ENCODE measurements at regions not wholly inside any gene's neighbourhood (a gene's known extent, or its start where the extent isn't known, plus 50 kb on each side); places are given as distances from the start of the nearest gene placed in this dataset.

DNA sequence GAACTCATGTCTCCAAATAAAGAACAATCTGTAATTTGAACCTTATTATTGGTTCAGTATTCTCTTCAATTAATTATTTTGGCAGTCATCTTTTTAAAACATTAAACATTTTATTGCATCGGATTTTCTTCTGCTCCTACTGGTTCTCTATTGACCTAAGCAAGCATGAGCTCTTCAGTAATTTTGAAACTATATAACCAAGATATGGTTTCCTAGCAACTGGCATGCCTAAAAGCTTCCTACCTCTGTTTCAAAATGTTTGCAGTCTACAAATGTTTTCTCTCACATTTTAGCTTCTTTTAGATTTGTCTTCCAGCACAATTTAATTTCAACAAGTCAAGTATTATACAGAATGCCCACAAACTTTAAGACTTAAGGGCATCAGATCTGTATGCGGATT lies 371.3 kb downstream of the GPM6A start:
- DNase-seq (ENCODE audit: low read depth) = no peak

DNA sequence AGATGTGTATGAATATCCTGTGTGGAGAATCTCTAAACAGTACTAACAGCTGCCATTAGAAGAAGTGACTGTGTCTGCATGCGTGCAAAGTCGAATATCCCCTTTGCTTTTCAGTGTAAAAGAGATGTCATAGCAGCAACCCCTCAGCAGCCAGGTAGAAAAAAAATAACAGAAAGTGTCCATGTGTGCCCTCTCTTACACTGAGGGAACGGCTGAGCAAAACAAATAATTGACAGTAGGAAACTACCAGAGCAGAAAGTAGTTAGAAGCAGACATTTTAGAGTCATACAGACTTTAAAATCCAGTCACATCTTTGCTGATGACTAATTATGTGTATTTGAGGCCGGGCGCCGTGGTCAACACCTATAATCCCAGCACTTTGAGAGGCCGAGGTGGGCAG lies 370.8 kb downstream of the GPM6A start:
- DNase-seq (ENCODE audit: low read depth) = no peak

DNA sequence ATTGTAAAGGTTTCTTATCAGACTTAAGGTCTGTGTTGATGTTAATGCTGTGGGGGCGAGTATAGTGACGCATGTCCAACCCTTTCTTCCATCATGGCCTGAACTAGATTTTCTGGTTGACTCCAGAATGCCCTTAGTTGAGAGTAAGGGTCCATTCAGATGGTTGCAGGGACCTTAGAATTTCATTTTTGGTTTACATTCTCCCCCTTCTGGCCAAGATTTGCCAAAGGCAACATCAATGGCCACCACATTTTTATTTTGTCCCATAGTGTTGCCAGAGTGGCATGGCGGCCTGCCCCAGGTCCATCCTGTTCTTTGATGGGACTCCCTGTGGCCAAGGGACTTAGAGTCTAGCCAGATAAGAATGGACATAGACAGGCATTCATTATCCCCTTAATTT lies 368.5 kb downstream of the GPM6A start:
- no peak for DNase-seq (ENCODE audit: low read depth)

DNA sequence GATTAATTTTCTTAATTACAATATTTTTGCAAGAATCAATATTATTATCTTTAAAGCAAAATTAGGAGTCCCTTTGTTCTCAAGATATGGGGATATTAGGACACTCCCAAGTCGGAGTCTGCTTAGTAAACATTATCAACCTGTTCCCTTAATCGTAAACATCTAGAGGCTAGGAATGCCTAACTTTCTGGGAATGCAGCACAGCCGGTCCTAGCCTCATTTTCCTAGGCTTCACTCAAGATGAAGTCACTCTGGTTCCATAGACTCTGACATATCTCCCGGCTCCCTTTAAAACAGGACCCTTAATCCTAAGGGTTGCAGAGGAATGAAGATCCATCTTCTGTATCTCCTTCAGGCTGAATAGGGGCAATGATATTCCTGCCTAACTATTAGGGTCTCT lies 367.6 kb downstream of the GPM6A start:
- DNase-seq (ENCODE audit: low read depth) = no peak

DNA sequence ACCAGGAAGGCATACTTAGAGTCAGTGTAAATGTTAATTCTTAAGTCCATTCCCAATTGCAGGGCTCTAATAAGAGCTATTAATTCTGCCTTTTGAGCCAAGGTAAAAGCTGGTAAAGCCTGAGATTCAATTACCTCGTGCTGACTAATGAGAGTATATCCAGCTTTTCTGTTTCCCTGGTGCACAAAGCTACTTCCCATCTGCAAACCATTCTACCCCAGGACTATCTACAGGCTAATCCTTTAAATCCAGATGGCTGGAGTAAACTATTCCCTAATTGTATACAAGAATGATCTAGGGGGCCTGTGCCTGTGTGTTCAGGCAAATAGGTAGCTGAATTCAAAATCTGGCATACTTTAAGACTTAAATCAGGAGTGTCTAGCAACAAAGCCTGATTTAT lies 365.0 kb downstream of the GPM6A start:
- DNase-seq (ENCODE audit: low read depth) = no peak

DNA sequence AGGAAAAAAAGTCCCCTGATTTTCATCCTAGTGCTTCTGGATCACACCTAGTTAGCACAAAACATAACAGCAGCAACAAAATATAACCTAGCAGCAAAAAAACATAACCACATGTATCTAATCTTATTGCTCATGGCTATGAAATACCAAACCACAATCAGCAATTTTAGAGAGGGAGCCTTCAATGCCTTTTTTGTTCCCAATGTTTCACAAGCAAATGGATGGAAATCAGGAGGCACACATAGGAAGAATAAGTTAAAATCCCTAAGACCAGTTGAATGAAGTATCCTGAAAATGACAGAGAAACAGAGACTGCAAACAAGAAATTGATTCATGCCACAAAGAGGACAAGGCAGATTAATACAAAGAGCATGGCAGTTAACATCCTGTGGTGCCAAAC lies 361.6 kb downstream of the GPM6A start:
- DNase-seq (ENCODE audit: low read depth) = no peak

DNA sequence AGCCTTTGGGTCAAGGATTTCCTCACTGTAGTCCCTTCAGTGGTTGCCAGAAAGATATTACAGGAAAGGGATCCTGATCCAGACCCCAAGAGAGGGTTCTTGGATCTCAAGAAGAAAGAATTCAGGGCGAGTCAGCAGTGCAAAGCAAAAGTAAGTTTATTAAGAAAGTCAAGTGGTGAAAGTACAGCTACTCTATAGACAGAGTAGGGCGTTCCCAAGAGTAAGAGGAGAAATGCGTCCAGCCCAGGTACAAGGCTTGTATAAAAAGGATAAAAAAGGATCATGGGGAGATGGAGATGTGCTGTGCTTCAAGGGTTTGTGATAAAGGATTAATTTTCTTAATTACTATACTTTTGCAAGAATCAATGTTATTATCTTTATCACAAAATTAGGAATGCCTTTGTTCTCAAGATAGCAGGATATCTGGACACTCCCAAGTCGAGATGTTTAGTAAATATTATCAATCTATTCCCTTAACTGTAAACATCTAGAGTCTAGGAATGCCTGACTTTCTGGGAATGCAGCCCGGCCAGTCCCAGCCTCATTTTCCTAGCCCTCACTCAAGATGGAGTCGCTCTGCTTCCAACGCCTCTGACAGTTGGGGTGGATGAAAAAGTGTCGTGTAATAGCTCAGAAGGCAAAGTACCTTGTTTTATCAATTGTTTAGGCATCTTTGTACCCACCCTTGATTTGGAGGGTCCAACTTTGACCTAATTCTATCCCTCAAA lies 360.7 kb downstream of the GPM6A start:
- DNase-seq (ENCODE audit: low read depth) = no peak

DNA sequence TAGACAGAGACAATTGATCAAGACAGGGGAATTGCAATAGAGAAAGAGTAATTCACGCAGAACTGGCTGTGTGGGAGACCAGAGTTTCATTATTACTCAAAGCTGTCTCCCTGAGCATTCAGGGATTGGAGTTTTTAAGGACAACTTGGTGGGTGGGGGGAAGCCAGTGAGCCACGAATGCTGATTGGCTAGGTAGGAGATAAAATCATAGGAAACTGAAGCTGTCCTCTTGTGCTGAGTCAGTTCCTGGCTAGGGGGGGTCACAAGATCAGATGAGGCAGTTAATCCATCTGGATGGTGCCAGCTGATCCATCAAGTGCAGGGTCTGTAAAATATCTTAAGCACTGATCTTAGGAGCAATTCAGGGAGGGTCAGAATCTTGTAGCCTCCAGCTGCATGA lies 358.6 kb downstream of the GPM6A start:
- no peak for DNase-seq (ENCODE audit: low read depth)

DNA sequence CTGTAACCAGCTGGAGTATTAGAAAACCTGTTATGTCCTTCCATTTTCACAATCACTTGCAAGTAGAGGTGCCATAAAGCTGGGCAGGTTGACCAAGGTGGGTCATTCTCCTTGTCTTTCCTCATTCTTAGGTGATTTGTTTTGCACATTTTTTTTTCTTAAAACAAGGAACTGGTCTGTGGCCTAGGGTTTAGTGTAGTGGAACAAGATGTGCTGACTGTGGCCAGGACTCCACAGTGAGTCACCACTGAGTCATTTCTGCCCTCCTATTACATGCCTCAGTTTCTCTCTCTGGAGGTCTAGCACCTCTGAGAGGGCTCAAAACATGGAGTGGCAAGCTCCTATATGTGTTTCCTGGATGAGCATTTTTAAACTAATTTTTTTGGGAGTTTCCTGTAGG lies 355.9 kb downstream of the GPM6A start:
- peak; percentile 73 for DNase-seq (ENCODE audit: low read depth)

DNA sequence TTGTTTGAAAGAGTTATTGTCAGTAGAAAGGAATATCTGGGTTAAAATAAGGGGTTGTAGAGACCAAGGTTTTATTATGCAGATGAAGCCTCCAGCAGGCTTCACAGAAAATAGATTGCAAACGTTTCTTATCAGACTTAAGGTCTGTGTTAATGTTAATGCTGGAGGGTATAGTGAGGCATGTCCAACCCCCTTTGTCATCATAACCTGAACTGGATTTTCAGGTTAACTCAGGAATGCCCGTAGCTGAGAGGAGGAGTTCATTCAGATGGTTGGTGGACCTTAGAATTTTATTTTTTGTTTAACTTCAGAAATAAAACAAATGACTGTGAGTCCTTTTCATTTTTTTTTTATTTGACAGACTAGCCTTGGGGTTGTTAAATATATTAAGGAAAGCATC lies 354.1 kb downstream of the GPM6A start:
- DNase-seq (ENCODE audit: low read depth) = no peak

DNA sequence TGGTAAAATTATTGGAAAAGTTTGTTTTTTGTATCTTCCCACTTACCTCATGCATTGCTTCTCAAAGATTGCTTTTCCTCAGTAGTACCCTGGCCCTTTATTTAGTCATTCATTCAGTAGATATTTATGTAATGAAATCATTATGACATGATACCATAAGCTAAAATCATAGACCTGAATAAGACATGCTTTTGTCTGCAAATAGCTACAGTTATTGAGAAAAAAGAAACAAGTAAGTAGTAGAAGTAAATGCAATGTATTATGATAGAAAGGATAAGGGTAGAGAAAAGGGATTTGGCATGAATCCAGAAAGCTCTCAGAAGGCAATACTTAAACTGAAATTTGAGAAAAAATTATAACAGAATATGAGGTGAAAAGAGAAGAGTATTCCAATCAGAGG lies 352.5 kb downstream of the GPM6A start:
- DNase-seq (ENCODE audit: low read depth) = no peak

DNA sequence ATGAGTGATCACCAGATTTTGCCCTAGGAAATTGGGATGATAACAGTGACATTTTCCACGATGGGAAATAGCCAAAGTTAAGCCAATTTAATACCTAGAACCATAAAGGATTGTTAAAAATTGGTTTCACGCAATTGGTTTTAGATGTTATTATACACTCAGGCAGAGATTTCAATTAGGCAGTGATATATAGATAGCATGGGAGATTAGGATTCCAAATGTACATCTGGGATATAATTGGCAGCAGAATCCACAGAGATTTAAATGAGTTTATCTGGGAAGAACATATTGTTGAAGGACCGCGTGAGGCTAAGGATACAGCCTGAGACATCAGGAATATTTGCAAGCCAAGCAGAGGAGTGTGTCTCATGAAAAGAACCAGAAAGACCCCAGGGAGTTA lies 351.6 kb downstream of the GPM6A start:
- DNase-seq (ENCODE audit: low read depth) = no peak

DNA sequence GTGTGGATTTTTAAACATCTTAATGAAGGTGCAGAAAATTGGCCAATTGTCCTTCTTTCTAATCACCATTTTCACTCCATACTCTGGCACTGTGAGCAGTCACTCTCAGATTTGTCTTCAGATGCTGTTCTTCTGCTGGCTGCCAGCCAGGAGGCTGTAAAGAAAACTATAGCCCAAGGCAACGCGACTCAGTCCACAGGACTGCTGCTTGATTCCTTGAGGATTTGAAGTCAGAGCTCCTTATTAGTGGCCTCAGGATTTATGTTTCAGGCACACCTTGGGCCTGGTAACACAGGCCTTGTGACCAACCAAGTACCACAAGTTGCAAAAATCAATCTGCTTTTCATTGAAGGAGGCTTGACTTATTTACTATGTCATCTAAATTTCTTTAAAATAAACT lies 342.6 kb downstream of the GPM6A start:
- peak; percentile 19 for DNase-seq (ENCODE audit: low read depth)

DNA sequence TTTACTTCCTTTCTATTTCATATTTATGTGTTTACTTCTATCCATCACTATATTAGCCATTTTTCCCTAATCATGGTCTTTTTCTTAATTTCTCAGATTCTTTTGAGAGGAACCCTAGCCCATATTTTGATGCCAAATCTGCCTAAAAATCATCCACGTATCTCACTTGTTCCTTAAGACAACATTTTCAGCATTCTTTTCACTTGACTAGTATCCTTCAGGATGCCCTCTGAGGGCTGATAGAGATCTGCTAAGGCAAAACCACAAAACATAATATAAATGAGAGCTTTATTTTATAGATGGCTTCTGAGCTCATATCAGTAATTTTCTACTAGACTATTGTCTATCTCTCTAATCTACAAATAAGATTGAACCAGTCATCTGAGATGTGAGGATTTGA lies 341.9 kb downstream of the GPM6A start:
- DNase-seq (ENCODE audit: low read depth) = no peak

DNA sequence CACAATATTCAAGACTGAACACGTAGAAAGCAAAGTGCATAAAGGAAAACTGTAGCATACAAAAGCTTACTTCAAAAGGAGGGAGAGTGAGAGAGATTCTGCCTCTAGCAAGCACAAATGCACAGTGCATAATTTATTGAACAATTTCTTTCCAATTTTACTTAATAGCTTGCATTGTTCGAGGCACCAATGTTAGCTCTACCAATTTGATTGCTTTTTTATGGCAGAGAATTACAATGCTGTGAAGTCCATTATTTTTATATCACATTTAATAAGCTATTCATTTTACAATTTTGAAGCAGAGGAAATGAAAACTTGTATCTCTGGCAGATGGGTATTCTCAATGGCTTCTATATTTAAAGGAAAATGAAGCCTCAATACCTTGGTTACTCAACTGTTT lies 331.7 kb downstream of the GPM6A start:
- no peak for DNase-seq (ENCODE audit: low read depth)

DNA sequence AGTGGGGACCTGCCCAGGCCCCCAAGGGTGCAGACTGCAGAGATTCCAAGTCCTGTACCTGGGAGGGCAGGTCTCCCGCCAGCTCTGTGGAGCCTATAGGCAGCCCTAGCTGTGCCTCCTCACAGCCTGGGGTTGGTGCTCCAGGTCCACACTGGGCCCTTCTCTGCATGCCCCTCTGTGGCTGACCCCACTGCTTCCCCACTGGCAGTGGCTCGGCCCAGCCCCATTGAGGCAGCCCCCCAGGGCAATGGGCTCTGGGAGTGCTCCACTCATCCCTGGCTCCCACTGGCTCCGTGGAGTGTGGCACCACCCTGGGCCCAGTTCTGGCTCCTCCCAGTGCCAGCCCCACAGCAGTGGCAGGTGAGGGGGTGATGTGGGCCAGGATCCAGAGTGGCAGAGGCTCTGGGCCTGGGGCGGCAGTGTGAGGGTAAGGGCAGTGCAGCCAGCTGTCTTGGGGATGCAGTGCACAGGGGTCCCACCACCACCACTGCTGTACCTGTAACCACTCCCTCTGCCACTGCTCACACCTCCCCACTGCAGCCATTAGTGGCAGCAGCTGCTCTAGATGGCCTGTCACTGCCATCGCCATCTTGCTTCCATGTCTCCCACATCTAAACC lies 312.2 kb downstream of the GPM6A start:
- no peak for DNase-seq (ENCODE audit: low read depth)

DNA sequence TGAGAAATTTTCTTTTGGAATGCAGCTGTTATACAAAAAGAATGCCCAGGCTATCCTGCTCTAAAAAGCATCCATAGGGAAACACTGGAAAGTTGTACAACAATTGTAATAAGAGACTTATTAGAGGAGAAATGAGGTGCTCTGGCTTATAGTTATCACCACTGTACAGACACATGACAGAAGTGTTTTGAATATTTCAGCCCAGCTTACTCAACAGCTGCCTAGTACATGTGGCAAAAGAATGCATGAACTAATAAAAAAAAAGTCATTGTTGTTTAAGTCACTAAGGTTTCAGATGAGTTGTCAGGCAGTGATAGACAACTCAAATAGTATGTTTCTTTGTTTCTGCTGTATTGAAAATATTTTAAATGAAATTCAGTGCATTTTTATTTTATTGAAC lies 307.7 kb downstream of the GPM6A start:
- peak; percentile 15 for DNase-seq (ENCODE audit: low read depth)

DNA sequence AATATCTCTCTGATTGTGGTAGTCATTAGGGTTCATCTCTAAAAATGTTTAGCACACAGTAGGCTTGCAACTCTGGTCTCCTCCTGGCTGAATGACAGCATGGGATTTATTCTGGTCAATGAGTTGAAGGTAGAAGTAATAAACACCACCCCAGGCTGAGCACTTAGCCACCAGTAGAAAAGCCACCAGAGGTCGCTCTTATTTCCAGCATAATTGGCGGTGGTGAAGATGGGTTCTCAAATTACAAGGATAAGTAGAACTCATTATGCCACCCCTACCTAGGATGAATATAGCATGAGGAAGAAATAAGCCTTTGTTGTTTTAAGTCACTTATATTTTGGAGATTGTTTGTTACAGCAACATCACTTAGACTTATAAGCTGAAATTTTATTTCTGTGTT lies 302.7 kb downstream of the GPM6A start:
- no peak for DNase-seq (ENCODE audit: low read depth)

DNA sequence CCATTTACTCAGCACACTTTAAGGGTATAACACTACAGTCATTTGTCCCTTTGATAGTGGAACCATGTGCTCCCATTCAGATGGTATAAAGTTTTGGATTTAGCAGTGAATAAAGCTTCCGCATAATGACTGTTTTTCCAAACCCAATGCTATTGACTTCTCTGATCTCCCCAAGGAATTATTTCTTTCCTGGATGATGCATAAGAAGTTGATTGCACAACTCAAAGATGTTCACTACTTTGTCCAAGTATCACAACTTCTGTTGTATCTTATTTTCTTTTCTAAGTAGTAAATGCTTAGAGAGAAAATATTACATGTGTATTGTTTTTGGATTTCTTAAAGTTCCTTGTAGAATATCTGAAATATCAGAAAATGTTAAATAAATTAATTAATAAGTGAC lies 300.2 kb downstream of the GPM6A start:
- DNase-seq (ENCODE audit: low read depth) = no peak

DNA sequence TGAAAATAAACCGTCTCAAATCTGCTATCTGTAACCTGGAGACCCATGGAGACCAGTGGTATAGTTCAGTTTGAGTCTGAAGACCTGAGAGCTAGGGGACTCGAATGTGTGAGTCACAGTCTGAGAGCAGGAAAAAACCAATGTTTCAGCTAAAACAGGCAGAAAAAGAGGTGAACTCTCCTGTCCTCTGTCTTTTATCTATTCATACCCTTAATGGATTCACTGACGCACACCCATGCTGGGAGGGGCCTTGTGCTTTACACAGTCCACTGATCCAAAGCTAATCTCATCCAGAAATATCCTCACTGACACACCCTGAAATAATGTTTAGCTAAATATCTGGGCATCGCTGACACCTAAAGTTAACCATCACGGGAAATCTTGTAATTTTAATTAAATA lies 297.9 kb downstream of the GPM6A start:
- peak; percentile 13 for DNase-seq (ENCODE audit: low read depth)

DNA sequence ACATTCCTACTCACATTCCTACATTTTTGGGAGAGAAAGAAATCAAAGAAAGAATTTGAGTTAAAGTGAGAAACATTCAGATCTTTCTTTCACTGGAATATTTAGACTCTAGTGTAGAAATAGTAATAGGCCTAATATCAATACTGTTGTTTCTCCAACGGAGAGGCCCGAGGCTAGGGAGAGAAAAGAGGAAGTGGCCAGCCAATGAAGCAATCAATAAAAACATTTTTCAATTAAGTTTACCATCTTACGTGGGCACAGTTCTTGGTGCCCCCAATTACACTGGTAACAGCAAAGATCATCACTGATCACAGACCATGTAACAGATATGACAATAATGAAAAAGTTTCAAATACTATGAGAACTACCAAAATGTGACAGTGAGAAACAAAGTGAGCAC lies 281.4 kb downstream of the GPM6A start:
- no peak for DNase-seq (ENCODE audit: low read depth)

DNA sequence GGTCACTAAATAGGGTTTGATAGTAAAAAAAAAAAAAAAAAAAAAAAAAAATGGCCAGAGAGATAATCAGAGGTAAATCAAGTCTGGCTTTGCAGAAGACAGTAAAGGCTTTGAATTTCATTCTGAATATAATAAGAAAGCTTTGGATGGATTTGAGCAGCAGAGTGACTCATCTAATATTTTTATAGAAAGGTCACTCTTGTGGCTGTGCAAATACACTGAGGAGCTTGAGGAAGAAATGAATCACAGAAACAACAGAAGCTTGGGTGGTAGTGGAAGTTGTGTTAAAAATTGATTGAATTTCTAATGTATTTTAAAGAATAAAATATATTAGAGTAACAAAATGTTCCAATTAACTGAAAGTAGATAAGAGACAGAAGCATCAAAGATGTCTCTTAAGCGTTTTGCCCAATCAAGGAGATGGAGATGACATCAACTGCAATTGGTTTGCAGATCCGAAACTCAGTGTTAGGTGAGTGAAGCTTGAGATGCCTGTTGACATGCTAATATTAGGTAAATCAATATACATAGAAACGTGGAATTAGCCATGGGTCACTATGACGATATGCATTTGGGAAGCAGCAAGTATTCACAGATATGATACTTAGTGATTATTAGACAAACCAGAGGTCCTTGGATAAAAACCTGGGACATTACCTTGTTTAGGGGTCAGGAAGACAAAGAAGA lies 280.5 kb downstream of the GPM6A start:
- peak; percentile 16 for DNase-seq (ENCODE audit: low read depth)

DNA sequence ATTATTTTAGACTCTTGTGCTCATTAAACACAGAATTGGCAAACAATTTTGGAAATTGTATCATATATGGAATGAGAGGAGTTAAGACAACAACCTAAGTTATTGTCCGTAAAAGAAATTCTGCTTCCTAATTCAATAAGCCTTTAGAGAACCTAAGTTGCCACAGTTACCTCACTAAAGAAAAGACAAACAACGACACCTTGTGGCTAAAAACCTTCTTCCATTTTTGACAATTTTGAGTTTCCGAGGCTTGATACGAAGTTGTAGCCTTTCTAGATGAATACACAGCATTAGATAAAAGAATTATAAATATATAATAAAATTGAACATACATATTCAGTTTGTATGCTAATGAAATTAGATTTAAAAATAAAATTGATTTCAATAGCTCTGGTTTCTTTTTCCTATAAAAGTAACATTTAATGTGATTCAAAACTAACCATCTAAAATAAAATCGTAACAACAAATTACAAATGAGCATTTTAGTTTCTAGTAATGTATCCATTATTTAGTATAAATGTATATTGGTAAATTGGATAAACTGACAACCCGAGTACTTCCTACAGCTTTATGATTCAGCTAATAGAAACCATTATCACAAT lies 275.1 kb downstream of the GPM6A start:
- peak; percentile 69 for DNase-seq (ENCODE audit: low read depth)

Data from renal cortical epithelial cell (primary cell).